ENCODE measurements at regions not wholly inside any gene's neighbourhood (a gene's known extent, or its start where the extent isn't known, plus 50 kb on each side); places are given as distances from the start of the nearest gene placed in this dataset.

DNA sequence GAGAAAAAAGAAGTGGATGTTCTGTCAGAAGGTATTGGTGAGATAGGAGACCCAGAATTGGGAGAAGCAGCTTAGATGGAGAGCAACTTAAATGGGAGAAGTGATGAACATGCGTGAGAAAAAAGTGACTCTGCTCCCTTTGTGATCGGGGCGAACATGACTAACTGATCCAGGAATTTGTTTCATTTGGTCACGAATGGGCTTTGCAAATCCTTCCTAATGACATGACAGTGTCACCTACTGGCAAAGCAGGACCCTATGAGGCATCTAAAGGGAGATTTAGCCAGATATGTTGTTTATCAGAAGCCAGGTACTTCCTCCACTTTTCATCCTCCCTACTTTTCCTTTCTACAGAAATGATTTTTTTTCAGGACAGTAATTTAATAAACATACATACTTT is 787.4 kb upstream of the RGMB start:
- Histone ChIP-seq H3K4me1 (ENCODE audit: control insufficient read depth in 4 of 4, insufficient read depth in 4 of 4, low read length in 3 of 4) (no peaks in the 10 kb centered on the region), H3K4me3 (ENCODE audit: low read depth in 1 of 3, low read length in 3 of 3) (no peak overlapping the region), H3K27me3 (ENCODE audit: control insufficient read depth in 4 of 4, insufficient read depth in 4 of 4, low read length in 3 of 4) (peaks cover 0 to 3% (median 1%) of the 10 kb centered on the region in 4 donors), H3K9ac (ENCODE audit: low read depth in 1 of 2, low read length in 2 of 2) (no peak overlapping the region), H3K9me3 (ENCODE audit: control insufficient read depth in 4 of 4, low read length in 3 of 4) (no peaks in the 10 kb centered on the region), H3K36me3 (ENCODE audit: control insufficient read depth in 4 of 4, insufficient read depth in 3 of 4, low read depth in 1 of 4, low read length in 3 of 4) (no peaks in the 10 kb centered on the region), H3K27ac (ENCODE audit: low read depth in 1 of 2, low read length in 2 of 2) (no peak overlapping the region)
- WGBS: 69% methylated on average over 4 of the region's 4 CpGs
- no peak for DNase-seq (ENCODE audit: low spot score)
- no peak for TF ChIP-seq NR2F2 (IDR thresholded peaks at IDR 0.05)
- no peak for TF ChIP-seq RAD21 (IDR thresholded peaks at IDR 0.05)
- no peak for TF ChIP-seq CTCF (IDR thresholded peaks at IDR 0.05; ENCODE audit: low read depth, low read length, missing input control)
- TF ChIP-seq JUND (IDR thresholded peaks at IDR 0.05): no peak
- no peak for TF ChIP-seq FOXA1 (IDR thresholded peaks at IDR 0.05)
- no peak for TF ChIP-seq YY1 (IDR thresholded peaks at IDR 0.05)
- TF ChIP-seq, protein P1, sequence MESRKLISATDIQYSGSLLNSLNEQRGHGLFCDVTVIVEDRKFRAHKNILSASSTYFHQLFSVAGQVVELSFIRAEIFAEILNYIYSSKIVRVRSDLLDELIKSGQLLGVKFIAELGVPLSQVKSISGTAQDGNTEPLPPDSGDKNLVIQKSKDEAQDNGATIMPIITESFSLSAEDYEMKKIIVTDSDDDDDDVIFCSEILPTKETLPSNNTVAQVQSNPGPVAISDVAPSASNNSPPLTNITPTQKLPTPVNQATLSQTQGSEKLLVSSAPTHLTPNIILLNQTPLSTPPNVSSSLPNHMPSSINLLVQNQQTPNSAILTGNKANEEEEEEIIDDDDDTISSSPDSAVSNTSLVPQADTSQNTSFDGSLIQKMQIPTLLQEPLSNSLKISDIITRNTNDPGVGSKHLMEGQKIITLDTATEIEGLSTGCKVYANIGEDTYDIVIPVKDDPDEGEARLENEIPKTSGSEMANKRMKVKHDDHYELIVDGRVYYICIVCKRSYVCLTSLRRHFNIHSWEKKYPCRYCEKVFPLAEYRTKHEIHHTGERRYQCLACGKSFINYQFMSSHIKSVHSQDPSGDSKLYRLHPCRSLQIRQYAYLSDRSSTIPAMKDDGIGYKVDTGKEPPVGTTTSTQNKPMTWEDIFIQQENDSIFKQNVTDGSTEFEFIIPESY (IDR thresholded peaks at IDR 0.05): no peak
- TF ChIP-seq, protein P2, sequence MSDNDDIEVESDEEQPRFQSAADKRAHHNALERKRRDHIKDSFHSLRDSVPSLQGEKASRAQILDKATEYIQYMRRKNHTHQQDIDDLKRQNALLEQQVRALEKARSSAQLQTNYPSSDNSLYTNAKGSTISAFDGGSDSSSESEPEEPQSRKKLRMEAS (IDR thresholded peaks at IDR 0.05): no peak

- 87% methylated on average over 7 of the region's 7 CpGs for whole genome bisulfite sequencing
- Histone ChIP-seq H3K9ac (ENCODE audit: low read depth in 1 of 2, low read length in 2 of 2) (no peak overlapping the region), H3K4me1 (ENCODE audit: control insufficient read depth in 4 of 4, insufficient read depth in 4 of 4, low read length in 3 of 4) (no peaks in the 10 kb centered on the region), H3K4me3 (ENCODE audit: low read depth in 1 of 3, low read length in 3 of 3) (no peak overlapping the region), H3K9me3 (ENCODE audit: control insufficient read depth in 4 of 4, low read length in 3 of 4) (no peaks in the 10 kb centered on the region), H3K27me3 (ENCODE audit: control insufficient read depth in 4 of 4, insufficient read depth in 4 of 4, low read length in 3 of 4) (peaks cover 0 to 3% (median 0%) of the 10 kb centered on the region in 4 donors), H3K27ac (ENCODE audit: low read depth in 1 of 2, low read length in 2 of 2) (no peak overlapping the region), H3K36me3 (ENCODE audit: control insufficient read depth in 4 of 4, insufficient read depth in 3 of 4, low read depth in 1 of 4, low read length in 3 of 4) (no peaks in the 10 kb centered on the region)
- no peak for DNase-seq (ENCODE audit: low spot score)
- TF ChIP-seq YY1 (IDR thresholded peaks at IDR 0.05): no peak
- TF ChIP-seq GABPA (IDR thresholded peaks at IDR 0.05 in 1 of 2, conservative IDR thresholded peaks at IDR 0.05 in 1 of 2): no peak
- TF ChIP-seq CTCF (IDR thresholded peaks at IDR 0.05; ENCODE audit: low read depth, low read length, missing input control): no peak
- no peak for TF ChIP-seq EGR1 (IDR thresholded peaks at IDR 0.05; ENCODE audit: low read depth in 2 of 2)
- no peak for TF ChIP-seq JUND (IDR thresholded peaks at IDR 0.05)
- TF ChIP-seq SP1 (IDR thresholded peaks at IDR 0.05): no peak
- TF ChIP-seq, protein P3, sequence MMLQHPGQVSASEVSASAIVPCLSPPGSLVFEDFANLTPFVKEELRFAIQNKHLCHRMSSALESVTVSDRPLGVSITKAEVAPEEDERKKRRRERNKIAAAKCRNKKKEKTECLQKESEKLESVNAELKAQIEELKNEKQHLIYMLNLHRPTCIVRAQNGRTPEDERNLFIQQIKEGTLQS (IDR thresholded peaks at IDR 0.05): no peak
- no peak for TF ChIP-seq HNF4G (IDR thresholded peaks at IDR 0.05)
- no peak for TF ChIP-seq TAF1 (conservative IDR thresholded peaks at IDR 0.05)
- TF ChIP-seq, protein P4, sequence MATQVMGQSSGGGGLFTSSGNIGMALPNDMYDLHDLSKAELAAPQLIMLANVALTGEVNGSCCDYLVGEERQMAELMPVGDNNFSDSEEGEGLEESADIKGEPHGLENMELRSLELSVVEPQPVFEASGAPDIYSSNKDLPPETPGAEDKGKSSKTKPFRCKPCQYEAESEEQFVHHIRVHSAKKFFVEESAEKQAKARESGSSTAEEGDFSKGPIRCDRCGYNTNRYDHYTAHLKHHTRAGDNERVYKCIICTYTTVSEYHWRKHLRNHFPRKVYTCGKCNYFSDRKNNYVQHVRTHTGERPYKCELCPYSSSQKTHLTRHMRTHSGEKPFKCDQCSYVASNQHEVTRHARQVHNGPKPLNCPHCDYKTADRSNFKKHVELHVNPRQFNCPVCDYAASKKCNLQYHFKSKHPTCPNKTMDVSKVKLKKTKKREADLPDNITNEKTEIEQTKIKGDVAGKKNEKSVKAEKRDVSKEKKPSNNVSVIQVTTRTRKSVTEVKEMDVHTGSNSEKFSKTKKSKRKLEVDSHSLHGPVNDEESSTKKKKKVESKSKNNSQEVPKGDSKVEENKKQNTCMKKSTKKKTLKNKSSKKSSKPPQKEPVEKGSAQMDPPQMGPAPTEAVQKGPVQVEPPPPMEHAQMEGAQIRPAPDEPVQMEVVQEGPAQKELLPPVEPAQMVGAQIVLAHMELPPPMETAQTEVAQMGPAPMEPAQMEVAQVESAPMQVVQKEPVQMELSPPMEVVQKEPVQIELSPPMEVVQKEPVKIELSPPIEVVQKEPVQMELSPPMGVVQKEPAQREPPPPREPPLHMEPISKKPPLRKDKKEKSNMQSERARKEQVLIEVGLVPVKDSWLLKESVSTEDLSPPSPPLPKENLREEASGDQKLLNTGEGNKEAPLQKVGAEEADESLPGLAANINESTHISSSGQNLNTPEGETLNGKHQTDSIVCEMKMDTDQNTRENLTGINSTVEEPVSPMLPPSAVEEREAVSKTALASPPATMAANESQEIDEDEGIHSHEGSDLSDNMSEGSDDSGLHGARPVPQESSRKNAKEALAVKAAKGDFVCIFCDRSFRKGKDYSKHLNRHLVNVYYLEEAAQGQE (IDR thresholded peaks at IDR 0.05): no peak
- TF ChIP-seq RAD21 (IDR thresholded peaks at IDR 0.05): no peak
- TF ChIP-seq RXRA (IDR thresholded peaks at IDR 0.05): no peak
- TF ChIP-seq HNF4A (conservative IDR thresholded peaks at IDR 0.05): no peak
- TF ChIP-seq, protein P1 (IDR thresholded peaks at IDR 0.05): no peak
- no peak for TF ChIP-seq FOXA1 (IDR thresholded peaks at IDR 0.05)
- no peak for TF ChIP-seq NR2F2 (IDR thresholded peaks at IDR 0.05)
These were observed 782.2 kb upstream of the RGMB start for GRCh38 chr5:97991236-97991635.

Measured in liver (tissue), 8 donors.